GM18868 (cell line): ENCODE measurements at regions not wholly inside any gene's neighbourhood (a gene's known extent, or its start where the extent isn't known, plus 50 kb on each side); places are given as distances from the start of the nearest gene placed in this dataset.
"Not testable (repeated sequence)": the region's sequence is repeated elsewhere in the genome, so short reads cannot be mapped to it uniquely, and the experiment has no call there.

Source experiments
- ATAC-seq: cut with Tn5 transposase; IDR thresholded peaks from one replicate; pipeline ENCODE4 v1.9.1; 2021; ENCODE audit warnings: mild to moderate bottlenecking, moderate library complexity; ENCODE audit not compliant: unreplicated experiment

GRCh38 chr14:34300882-34301734, 160.9 kb downstream of the SPTSSA start:
- ATAC-seq: no peak

- ATAC-seq: no peak
Observed at GRCh38 chr14:34300330-34300729, 161.7 kb downstream of the SPTSSA start.

GRCh38 chr14:34299360-34299759, 162.7 kb downstream of the SPTSSA start:
- no peak for ATAC-seq

DNA sequence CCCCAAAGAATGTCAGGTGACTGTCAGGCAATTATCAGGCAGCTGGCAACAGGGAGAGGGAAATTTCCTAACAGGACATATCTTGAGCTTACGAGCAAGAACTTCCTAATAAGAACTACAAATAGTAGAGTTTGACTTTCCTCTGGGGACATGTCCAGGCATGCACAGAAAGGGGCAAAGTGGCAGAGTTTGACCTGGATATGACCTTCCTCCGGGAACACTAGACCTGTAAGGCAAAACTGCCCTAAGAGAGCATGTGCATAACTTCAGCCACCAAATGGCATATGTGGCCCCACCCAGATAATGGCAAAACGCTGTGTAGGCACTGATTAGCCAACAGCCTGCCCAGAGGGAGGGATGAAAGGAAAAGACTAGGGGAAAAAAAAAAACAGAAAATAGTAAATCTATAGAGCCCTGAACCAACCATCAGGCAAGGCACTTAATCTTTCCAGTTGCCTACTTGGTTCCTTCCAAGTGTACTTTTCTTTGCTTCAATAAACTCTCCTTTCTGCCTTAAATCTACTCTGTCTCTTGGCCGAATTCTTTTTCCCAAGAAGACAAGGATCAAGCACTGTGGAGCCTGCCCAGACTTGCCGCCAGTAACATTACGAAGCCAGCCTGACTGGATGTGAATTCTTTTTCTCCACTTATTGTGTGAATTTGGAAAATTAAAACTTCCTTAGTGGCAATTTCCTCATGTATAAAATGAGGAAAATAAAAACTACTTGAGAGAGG, 164.1 kb downstream of the SPTSSA start:
- ATAC-seq: no peak

DNA sequence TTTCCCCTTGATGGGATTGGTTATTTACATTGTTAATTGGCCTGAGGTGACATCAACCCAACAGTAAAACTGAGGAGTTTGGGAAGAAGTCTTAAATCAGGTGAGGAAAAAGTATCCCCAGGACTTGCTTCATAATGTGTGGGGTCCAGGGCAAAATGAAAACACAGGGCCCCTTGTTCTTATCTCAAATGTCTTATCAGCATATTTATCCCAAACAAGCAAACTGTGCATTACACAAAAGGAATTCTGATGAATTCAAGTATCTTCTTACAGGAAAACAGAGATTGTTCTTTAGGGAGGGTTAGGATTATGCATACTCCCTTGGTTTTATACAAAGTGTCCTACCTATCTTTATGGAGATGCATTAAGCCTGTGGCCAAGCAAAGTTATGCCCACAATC, 178.4 kb downstream of the SPTSSA start:
- no peak for ATAC-seq

DNA sequence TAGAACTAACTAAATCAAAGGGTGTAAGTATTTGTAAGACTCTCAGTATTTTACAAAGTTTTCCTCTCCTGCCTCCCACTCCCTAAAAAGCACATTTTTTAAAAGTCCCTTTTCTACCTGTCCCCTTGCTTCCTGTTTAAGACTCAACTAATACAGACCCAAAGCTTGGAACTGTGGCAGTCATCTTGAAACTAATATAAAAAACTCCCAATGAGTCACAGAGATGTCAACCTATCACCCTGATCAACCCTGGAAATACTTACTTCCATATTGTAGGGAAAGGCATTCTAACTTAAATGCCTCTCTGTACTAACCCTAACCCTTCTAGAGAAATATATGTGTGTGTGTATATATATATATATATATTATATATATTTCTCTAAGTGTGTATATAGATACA, 184.8 kb downstream of the SPTSSA start:
- peak; percentile 74 for ATAC-seq

GRCh38 chr14:34275530-34275929, 186.5 kb downstream of the SPTSSA start:
- no peak for ATAC-seq

GRCh38 chr14:34275078-34275477, 187.0 kb downstream of the SPTSSA start:
- no peak for ATAC-seq

DNA sequence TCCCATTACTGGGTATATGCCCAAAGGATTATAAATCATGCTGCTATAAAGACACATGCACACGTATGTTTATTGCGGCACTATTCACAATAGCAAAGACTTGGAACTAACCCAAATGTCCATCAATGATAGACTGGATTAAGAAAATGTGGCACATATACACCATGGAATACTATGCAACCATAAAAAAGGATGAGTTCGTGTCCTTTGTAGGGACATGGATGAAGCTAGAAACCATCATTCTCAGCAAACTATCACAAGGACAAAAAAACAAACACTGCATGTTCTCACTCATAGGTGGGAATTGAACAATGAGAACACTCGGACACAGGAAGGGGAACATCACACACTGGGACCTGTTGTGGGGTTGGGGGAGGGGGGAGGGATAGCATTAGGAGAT, 188.3 kb downstream of the SPTSSA start:
- not testable (repeated sequence) for ATAC-seq

DNA sequence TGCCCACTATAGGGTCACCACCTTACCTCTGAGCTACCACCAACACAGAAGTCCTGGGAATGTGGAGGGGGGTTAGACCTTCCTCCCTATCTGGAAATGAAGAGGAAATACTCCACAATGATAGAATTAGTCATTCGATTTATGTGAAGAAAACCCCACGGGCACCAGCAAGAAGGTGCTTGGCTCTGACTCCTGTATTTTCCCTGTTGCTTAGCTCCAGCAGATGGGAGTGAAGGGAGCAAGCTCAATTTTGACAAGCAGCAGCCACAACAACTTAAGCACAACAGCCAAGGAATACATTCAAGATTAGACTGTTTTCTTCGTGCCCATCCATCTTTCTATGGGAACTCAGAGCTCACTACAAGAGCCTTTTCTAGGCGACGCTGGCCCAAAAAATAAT, 191.7 kb downstream of the SPTSSA start:
- no peak for ATAC-seq

GRCh38 chr14:34266344-34266743, 195.7 kb downstream of the SPTSSA start:
- ATAC-seq: no peak

- no peak for ATAC-seq
Observed at GRCh38 chr14:34262127-34262910, 199.7 kb downstream of the SPTSSA start.

- ATAC-seq: no peak
Observed at GRCh38 chr14:34259996-34260395, 202.0 kb downstream of the SPTSSA start.

DNA sequence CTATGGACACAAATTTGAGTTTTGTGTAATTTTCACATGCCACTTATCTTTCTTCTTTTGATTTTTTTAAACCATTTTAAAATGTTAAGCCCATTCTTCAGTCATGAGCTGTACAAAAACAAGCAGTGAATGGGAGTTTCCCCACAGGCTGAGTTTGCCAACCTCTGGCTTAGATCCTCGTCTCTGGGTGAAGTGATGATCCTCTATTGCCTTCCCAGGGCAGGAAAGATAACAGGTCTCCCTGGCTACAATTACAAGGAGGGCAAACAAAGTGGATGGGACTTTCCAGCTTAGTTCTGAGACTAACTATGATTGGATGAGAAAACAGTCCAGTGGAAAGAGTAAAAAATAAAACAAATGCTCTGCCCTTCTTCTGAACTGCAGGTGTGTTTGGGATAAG, 203.7 kb downstream of the SPTSSA start:
- no peak for ATAC-seq

DNA sequence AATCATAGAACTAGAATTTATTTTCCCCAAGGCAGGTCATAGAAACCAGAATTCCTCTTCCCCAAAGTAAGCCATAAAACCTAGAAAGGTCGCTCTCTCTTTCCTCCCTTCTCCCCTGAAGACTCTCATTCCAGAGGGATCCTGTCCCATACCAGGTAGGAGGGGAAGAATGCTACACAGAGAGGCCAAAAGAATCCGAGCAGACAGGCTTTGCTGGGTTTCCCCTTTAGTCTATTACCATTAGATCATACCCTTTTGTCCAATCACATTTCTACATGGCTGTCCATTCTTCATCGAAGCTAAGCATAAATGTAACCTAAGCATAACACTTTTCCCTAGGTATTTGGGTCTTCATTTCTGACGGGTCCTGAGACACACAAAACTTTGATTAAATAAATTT, 204.5 kb downstream of the SPTSSA start:
- no peak for ATAC-seq

DNA sequence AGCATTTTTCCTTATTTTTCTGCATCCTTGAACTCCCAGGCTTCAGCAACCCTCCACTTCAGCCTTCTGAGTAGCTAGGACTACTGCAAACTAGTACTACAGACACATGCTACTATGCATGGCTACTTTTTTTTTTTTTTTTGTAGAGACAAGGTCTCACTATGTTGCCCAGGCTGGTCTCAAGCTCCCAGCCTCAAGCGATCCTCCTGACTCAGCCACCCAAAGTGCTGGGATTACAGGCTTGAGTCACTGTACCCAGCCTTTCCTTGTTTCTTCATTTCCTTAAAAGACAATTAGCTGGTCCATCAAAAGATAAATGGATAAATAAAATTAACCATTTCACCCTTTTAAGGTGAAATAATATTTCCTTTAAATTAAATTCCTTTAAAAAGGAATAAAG, 205.8 kb downstream of the SPTSSA start:
- no peak for ATAC-seq

DNA sequence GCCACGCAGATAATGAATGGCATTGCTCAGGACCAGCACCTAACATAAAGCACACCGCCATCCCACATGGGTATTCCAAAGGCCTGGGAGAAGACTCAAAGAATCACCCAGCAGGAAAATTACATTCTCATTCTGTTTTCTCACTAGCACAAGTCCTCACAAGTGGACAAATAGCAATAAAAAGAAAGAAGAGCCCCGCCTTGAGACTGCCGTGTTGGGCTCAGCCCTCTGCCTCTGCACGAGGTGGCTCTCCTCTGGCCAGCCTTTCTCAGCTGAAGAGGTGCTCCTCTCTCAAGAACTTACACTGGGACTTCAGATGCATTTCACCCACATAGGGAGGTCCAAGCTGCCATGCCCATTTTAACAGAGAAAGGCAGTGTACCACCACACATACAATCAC, 207.5 kb downstream of the SPTSSA start:
- ATAC-seq: no peak

GRCh38 chr14:34254031-34254430, 208.0 kb downstream of the SPTSSA start:
- no peak for ATAC-seq

- ATAC-seq: no peak
Observed at GRCh38 chr14:34252227-34252626, 209.8 kb downstream of the SPTSSA start.

- ATAC-seq: no peak
Observed at GRCh38 chr14:34251662-34252061, 210.4 kb downstream of the SPTSSA start.

GRCh38 chr14:34250959-34251358, 211.1 kb downstream of the SPTSSA start:
- no peak for ATAC-seq
